ENCODE measurements at regions not wholly inside any gene's neighbourhood (a gene's known extent, or its start where the extent isn't known, plus 50 kb on each side); places are given as distances from the start of the nearest gene placed in this dataset.

GRCh38 chr12:105854071-105854470, 284.7 kb downstream of the NUAK1 start:
- TF ChIP-seq POLR2A (IDR thresholded peaks at IDR 0.05), result no peak
- no peak for TF ChIP-seq POLR2AphosphoS5 (IDR thresholded peaks at IDR 0.05)
- TF ChIP-seq EP300 (IDR thresholded peaks at IDR 0.05), result no peak
- TF ChIP-seq CTCF (IDR thresholded peaks at IDR 0.05), result no peak
- Histone ChIP-seq H3K27me3 (no peaks in the 10 kb centered on the region), H3K36me3 (no peaks in the 10 kb centered on the region), H3K4me3 (no peak overlapping the region), H3K27ac (no peak overlapping the region), H3K4me1 (no peaks in the 10 kb centered on the region), H3K9me3 (no peaks in the 10 kb centered on the region)
- DNase-seq (no peak), ATAC-seq (ENCODE audit: low FRiP score in 2 of 2) (no peak)
- 73 to 90% methylated on average over 2 of the region's 2 CpGs for WGBS, 2 donors

GRCh38 chr12:105855361-105856047, 283.2 kb downstream of the NUAK1 start:
- no peaks in the 10 kb centered on the region for H3K4me1 ChIP-seq
- H3K4me3 ChIP-seq, result no peak overlapping the region
- H3K36me3 ChIP-seq, result no peaks in the 10 kb centered on the region
- H3K9me3 ChIP-seq, result no peaks in the 10 kb centered on the region
- 87 to 92% methylated on average over 3 of the region's 3 CpGs for WGBS, 2 donors
- TF ChIP-seq POLR2A (IDR thresholded peaks at IDR 0.05), result no peak
- TF ChIP-seq EP300 (IDR thresholded peaks at IDR 0.05), result no peak
- TF ChIP-seq CTCF (IDR thresholded peaks at IDR 0.05), result no peak
- DNase-seq (no peak), ATAC-seq (ENCODE audit: low FRiP score in 2 of 2) (peak in 1 of 2 donors; percentile 41)
- H3K27me3 ChIP-seq, result no peaks in the 10 kb centered on the region
- H3K27ac ChIP-seq, result no peak overlapping the region

GRCh38 chr12:105856048-105856405, 282.7 kb downstream of the NUAK1 start:
- no peaks in the 10 kb centered on the region for H3K9me3 ChIP-seq
- no peak for ATAC-seq (ENCODE audit: low FRiP score in 2 of 2)
- DNase-seq, result no peak
- no peak overlapping the region for H3K27ac ChIP-seq
- H3K4me3 ChIP-seq, result no peak overlapping the region
- no peaks in the 10 kb centered on the region for H3K4me1 ChIP-seq
- 77 to 88% methylated on average over 2 of the region's 2 CpGs for WGBS, 2 donors
- H3K27me3 ChIP-seq, result no peaks in the 10 kb centered on the region
- TF ChIP-seq CTCF (IDR thresholded peaks at IDR 0.05) (no peak), POLR2A (IDR thresholded peaks at IDR 0.05) (no peak), EP300 (IDR thresholded peaks at IDR 0.05) (no peak), POLR2AphosphoS5 (IDR thresholded peaks at IDR 0.05) (no peak)
- no peaks in the 10 kb centered on the region for H3K36me3 ChIP-seq

GRCh38 chr12:105858981-105859710, 279.6 kb downstream of the NUAK1 start:
- WGBS, 2 donors, result 61 to 91% methylated on average over 4 of the region's 4 CpGs
- no peak for DNase-seq
- Histone ChIP-seq H3K27ac (no peak overlapping the region), H3K4me3 (no peak overlapping the region), H3K4me1 (no peaks in the 10 kb centered on the region), H3K9me3 (no peaks in the 10 kb centered on the region), H3K36me3 (no peaks in the 10 kb centered on the region), H3K27me3 (no peaks in the 10 kb centered on the region)
- peak in 1 of 2 donors; percentile 40 for ATAC-seq (ENCODE audit: low FRiP score in 2 of 2)
- no peak for TF ChIP-seq CTCF (IDR thresholded peaks at IDR 0.05)
- TF ChIP-seq EP300 (IDR thresholded peaks at IDR 0.05), result no peak
- no peak for TF ChIP-seq POLR2AphosphoS5 (IDR thresholded peaks at IDR 0.05)
- TF ChIP-seq POLR2A (IDR thresholded peaks at IDR 0.05), result no peak

Data from upper lobe of left lung (tissue), 6 donors.